Pancreas (tissue), 10 donors: ENCODE measurements at regions not wholly inside any gene's neighbourhood (a gene's known extent, or its start where the extent isn't known, plus 50 kb on each side); places are given as distances from the start of the nearest gene placed in this dataset.

ENCODE experiments used
- ATAC-seq, 4 donors: fragments of 200-7000 bp; cut with Tn5 transposase; one replicate each; pipeline versions ENCODE4 v1.8.0 to v1.9.1; 2020; ENCODE audit warnings: mild to moderate bottlenecking in 4 of 4, moderate library complexity in 4 of 4
- DNase-seq, 6 donors: peaks; one replicate each; pipeline ENCODE4 v3.0.0-alpha.2; 2020
- FAIRE-seq: peaks from 2 replicates; lab custom pipeline; 2012; peaks lifted over from hg19 to GRCh38; lab: Jason Lieb, UNC
- H3K27ac ChIP-seq, 4 donors: fragments of 200-600 bp; sonication (generic); 1 replicate in 3 of 4; 2 replicates in 1 of 4; pipeline versions ENCODE4 v1.5.0 to v1.8.0; 2020
- H3K27me3 ChIP-seq, 4 donors: fragments of 200-600 bp; one replicate each; pipeline ENCODE4 v1.8.0; 2021
- H3K36me3 ChIP-seq, 3 donors: fragments of 200-600 bp; sonication (generic) in 1 of 3; one replicate each; pipeline versions ENCODE4 v1.5.0 to v1.8.0; 2020 to 2021
- H3K4me1 ChIP-seq, 3 donors: fragments of 200-600 bp; one replicate each; pipeline ENCODE4 v1.8.0; 2021
- H3K4me3 ChIP-seq, 4 donors: fragments of 200-600 bp; sonication (generic) in 2 of 4; one replicate each; pipeline versions ENCODE4 v1.5.0 to v1.8.0; 2020 to 2021
- H3K9me3 ChIP-seq, 4 donors: fragments of 200-600 bp; one replicate each; pipeline ENCODE4 v1.8.0; 2021
- CTCF ChIP-seq, 4 donors: fragments of 200-600 bp; sonication (generic) in 3 of 4; IDR thresholded peaks; one replicate each; pipeline versions ENCODE4 v1.5.0 to v1.8.0; 2021; ENCODE audit warnings: antibody characterized with exemption in 4 of 4
- WGBS, 2 donors: extraction: QIAGEN DNeasy Blood & Tissue Kit; methylation state at CpG; one replicate each; pipeline ENCODE4 v1.1.7; 2013; 5-methylcytosine and 5-hydroxymethylcytosine counted together
- intact Hi-C, 3 donors: fragments of 100-400 bp; cut with DNase I; formaldehyde crosslinking; loops; one replicate each; pipeline versions ENCODE4 v1.11.1 to v1.14.2; 2022
- donor health status: healthy with polysubstance abuse.
- donor health status: DM: no; HTN: no; CAD: no; lungs with moderate emphysema.
- donor health status: DM: no; HTN: no; CAD: no.
- donor health status: control.
- donor health status: control.
- donor health status: Bipolar disorder and iron deficiency.
- donor health status: DM: yes; HTN: yes; CAD: no.
- donor health status: DM: no; HTN: no; CAD: no.
- donor health status: DM: no; HTN: no; CAD: no.
- donor health status: DM: yes; HTN: yes; CAD: no.

- no peak overlapping the region for H3K27ac ChIP-seq
- no peak for TF ChIP-seq CTCF (IDR thresholded peaks at IDR 0.05)
Observed at GRCh38 chr4:159016593-159017024, 86.3 kb upstream of the RAPGEF2 start.

GRCh38 chr4:159017323-159018026, 85.4 kb upstream of the RAPGEF2 start:
- H3K4me3 ChIP-seq = no peak overlapping the region
- H3K27ac ChIP-seq = no peak overlapping the region
- no peaks in the 10 kb centered on the region for H3K4me1 ChIP-seq
- no peaks in the 10 kb centered on the region for H3K9me3 ChIP-seq
- no peaks in the 10 kb centered on the region for H3K27me3 ChIP-seq
- no peaks in the 10 kb centered on the region for H3K36me3 ChIP-seq
- TF ChIP-seq CTCF (IDR thresholded peaks at IDR 0.05) = no peak
- DNase-seq (no peak), FAIRE-seq (no peak), ATAC-seq (no peak)
- 79 to 91% methylated on average over 5 of the region's 5 CpGs for WGBS, 2 donors
- intact Hi-C loops = no loop called here

More at GRCh38 chr4:159016593-159017024, 86.3 kb upstream of the RAPGEF2 start:
- no peak for DNase-seq
- no peak for FAIRE-seq
- Histone ChIP-seq H3K4me3 (no peak overlapping the region), H3K27me3 (no peaks in the 10 kb centered on the region), H3K4me1 (no peaks in the 10 kb centered on the region), H3K36me3 (no peaks in the 10 kb centered on the region), H3K9me3 (no peaks in the 10 kb centered on the region)
- intact Hi-C loops = no loop called here
- 45 to 47% methylated on average over 8 of the region's 8 CpGs for WGBS, 2 donors
- ATAC-seq = peak in 3 of 4 donors; percentile 34 to 50 (median 41)

- WGBS, 2 donors = 74 to 82% methylated on average over 4 of the region's 4 CpGs
- DNase-seq (no peak), ATAC-seq (no peak), FAIRE-seq (no peak)
- H3K4me1 ChIP-seq = no peaks in the 10 kb centered on the region
- no peaks in the 10 kb centered on the region for H3K36me3 ChIP-seq
- TF ChIP-seq CTCF (IDR thresholded peaks at IDR 0.05) = no peak
- no peaks in the 10 kb centered on the region for H3K27me3 ChIP-seq
- no peaks in the 10 kb centered on the region for H3K9me3 ChIP-seq
- intact Hi-C loops = no loop called here
- H3K27ac ChIP-seq = no peak overlapping the region
- no peak overlapping the region for H3K4me3 ChIP-seq
Observed at GRCh38 chr4:159018062-159018629, 84.7 kb upstream of the RAPGEF2 start.

GRCh38 chr4:159019356-159019755, 83.5 kb upstream of the RAPGEF2 start:
- FAIRE-seq (no peak), DNase-seq (no peak), ATAC-seq (no peak)
- Histone ChIP-seq H3K27ac (no peak overlapping the region), H3K4me1 (no peaks in the 10 kb centered on the region), H3K9me3 (no peaks in the 10 kb centered on the region), H3K27me3 (no peaks in the 10 kb centered on the region), H3K4me3 (no peak overlapping the region), H3K36me3 (no peaks in the 10 kb centered on the region)
- intact Hi-C loops = no loop called here
- WGBS, 2 donors = 62 to 66% methylated on average over 5 of the region's 5 CpGs
- TF ChIP-seq CTCF (IDR thresholded peaks at IDR 0.05) = no peak
